ENCODE measurements at regions not wholly inside any gene's neighbourhood (a gene's known extent, or its start where the extent isn't known, plus 50 kb on each side); places are given as distances from the start of the nearest gene placed in this dataset.

GRCh38 chr12:127819056-127819455 lies 447.9 kb upstream of the TMEM132C start:
- H3K9ac ChIP-seq (replicated peaks; ENCODE audit: extremely low read depth, insufficient read depth, low read length): no peak overlapping the region
- peaks cover 14% of the 10 kb centered on the region for H3K9me3 ChIP-seq (replicated peaks; ENCODE audit: control insufficient read depth, insufficient read depth, low read length)
- ChIA-PET POLR2A (no interaction called here), CTCF (no interaction called here)
- no peaks in the 10 kb centered on the region for H3K36me3 ChIP-seq (ENCODE audit: control insufficient read depth in 2 of 2, extremely low read depth in 1 of 2, insufficient read depth in 2 of 2, low read length in 2 of 2)
- H3K27ac ChIP-seq (ENCODE audit: insufficient read depth, low read depth, low read length): no peak overlapping the region
- FAIRE-seq (no peak), DNase-seq (ENCODE audit: low read depth, low spot score) (no peak)
- no peak overlapping the region for H3K4me2 ChIP-seq (ENCODE audit: insufficient read depth, low read length)
- TF ChIP-seq POLR2AphosphoS5 (IDR thresholded peaks at IDR 0.05; ENCODE audit: insufficient read depth, low read depth, low read length): no peak
- no peak for TF ChIP-seq POLR2A (IDR thresholded peaks at IDR 0.05; ENCODE audit: low read depth, low read length)
- TF ChIP-seq JUN (IDR thresholded peaks at IDR 0.05; ENCODE audit: borderline replicate concordance, insufficient read depth, insufficient read length, low read depth): no peak
- no peak for TF ChIP-seq FOS (IDR thresholded peaks at IDR 0.05; ENCODE audit: borderline replicate concordance, insufficient read depth, low read length)
- no peak for TF ChIP-seq EZH2 (IDR thresholded peaks at IDR 0.05; ENCODE audit: borderline replicate concordance, low read depth, low read length, severe bottlenecking)
- TF ChIP-seq MAX (IDR thresholded peaks at IDR 0.05; ENCODE audit: insufficient read depth, insufficient read length): no peak
- TF ChIP-seq GATA2 (IDR thresholded peaks at IDR 0.05; ENCODE audit: insufficient read depth, insufficient read length, low read depth, low read length): no peak
- TF ChIP-seq MYC (IDR thresholded peaks at IDR 0.05; ENCODE audit: low read depth, low read length): no peak
- TF ChIP-seq CTCF (IDR thresholded peaks at IDR 0.05; ENCODE audit: extremely low read depth in 1 of 2, insufficient read depth in 1 of 2, low read depth in 1 of 2, low read length in 2 of 2): no peak
- no peaks in the 10 kb centered on the region for H3K4me1 ChIP-seq (ENCODE audit: control insufficient read depth, extremely low read depth, insufficient read depth, low read length)
- no peaks in the 10 kb centered on the region for H3K9me1 ChIP-seq (replicated peaks; ENCODE audit: control insufficient read depth, extremely low read depth, insufficient read depth, low read length)
- H3K4me3 ChIP-seq (replicated peaks in 1 of 3; ENCODE audit: insufficient read depth in 1 of 3, low read depth in 1 of 3, low read length in 3 of 3): no peak overlapping the region
- dilution Hi-C loops (cut with MboI; ENCODE audit: extremely low pct_ligation_motif_present, low sequenced_read_pairs) (no loop called here), intact Hi-C loops (cut with micrococcal nuclease) (no loop called here)
- no TSS peak for BruUV-seq (replicated peaks)
- no peaks in the 10 kb centered on the region for H4K20me1 ChIP-seq (replicated peaks; ENCODE audit: control insufficient read depth, extremely low read depth, insufficient read depth, low read length)
- no peak overlapping the region for H2AFZ ChIP-seq (ENCODE audit: low read depth, low read length)
- H3K79me2 ChIP-seq (ENCODE audit: control insufficient read depth, insufficient read depth, low read length): no peaks in the 10 kb centered on the region
- no peaks in the 10 kb centered on the region for H3K27me3 ChIP-seq (ENCODE audit: control insufficient read depth in 2 of 2, insufficient read depth in 2 of 2, low read length in 2 of 2)

All from endothelial cell of umbilical vein (primary cell).